Astrocyte (in vitro differentiated cells and primary cell): ENCODE measurements at regions not wholly inside any gene's neighbourhood (a gene's known extent, or its start where the extent isn't known, plus 50 kb on each side); places are given as distances from the start of the nearest gene placed in this dataset.

Experiments used
- EZH2 ChIP-seq: IDR thresholded peaks from 2 replicates; pipeline ENCODE4 v1.6.1; 2012; ENCODE audit warnings: mild to moderate bottlenecking, low read length, inconsistent platforms; ENCODE audit not compliant: insufficient read depth
- TF ChIP-seq, protein P1 (sequence below): IDR thresholded peaks from 2 replicates; pipeline ENCODE4 v1.5.1; 2011; ENCODE audit warnings: low read depth, mild to moderate bottlenecking, inconsistent platforms, low read length, moderate library complexity; ENCODE audit not compliant: insufficient read depth

- TF ChIP-seq, protein P1, sequence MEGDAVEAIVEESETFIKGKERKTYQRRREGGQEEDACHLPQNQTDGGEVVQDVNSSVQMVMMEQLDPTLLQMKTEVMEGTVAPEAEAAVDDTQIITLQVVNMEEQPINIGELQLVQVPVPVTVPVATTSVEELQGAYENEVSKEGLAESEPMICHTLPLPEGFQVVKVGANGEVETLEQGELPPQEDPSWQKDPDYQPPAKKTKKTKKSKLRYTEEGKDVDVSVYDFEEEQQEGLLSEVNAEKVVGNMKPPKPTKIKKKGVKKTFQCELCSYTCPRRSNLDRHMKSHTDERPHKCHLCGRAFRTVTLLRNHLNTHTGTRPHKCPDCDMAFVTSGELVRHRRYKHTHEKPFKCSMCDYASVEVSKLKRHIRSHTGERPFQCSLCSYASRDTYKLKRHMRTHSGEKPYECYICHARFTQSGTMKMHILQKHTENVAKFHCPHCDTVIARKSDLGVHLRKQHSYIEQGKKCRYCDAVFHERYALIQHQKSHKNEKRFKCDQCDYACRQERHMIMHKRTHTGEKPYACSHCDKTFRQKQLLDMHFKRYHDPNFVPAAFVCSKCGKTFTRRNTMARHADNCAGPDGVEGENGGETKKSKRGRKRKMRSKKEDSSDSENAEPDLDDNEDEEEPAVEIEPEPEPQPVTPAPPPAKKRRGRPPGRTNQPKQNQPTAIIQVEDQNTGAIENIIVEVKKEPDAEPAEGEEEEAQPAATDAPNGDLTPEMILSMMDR = no peak
- no peak for TF ChIP-seq EZH2
Measured at GRCh38 chr16:73503093-73503492, 455.2 kb upstream of the ZFHX3 start.
